Liver (tissue), 3 donors: ENCODE measurements at regions not wholly inside any gene's neighbourhood (a gene's known extent, or its start where the extent isn't known, plus 50 kb on each side); places are given as distances from the start of the nearest gene placed in this dataset.

Experiments
- ATF3 ChIP-seq: IDR thresholded peaks from 2 replicates; pipeline ENCODE4 v1.6.1; 2016; ENCODE audit warnings: antibody characterized with exemption
- CTCF ChIP-seq: fragments of 150-350 bp; IDR thresholded peaks from 2 replicates; pipeline ENCODE4 v1.5.1; 2017; ENCODE audit warnings: improper control_type of control experiment, low read depth, low read length; ENCODE audit not compliant: missing input control
- EGR1 ChIP-seq, 2 donors: IDR thresholded peaks; 2 replicates each; pipeline ENCODE4 v1.6.1; 2016 to 2018; ENCODE audit warnings: antibody characterized with exemption in 2 of 2, low read depth in 2 of 2
- GABPA ChIP-seq, 2 donors: IDR thresholded peaks in 1 of 2; conservative IDR thresholded peaks in 1 of 2; 2 replicates each; pipeline ENCODE4 v1.6.1; 2016; ENCODE audit warnings: antibody characterized with exemption in 2 of 2, mild to moderate bottlenecking in 1 of 2, moderate library complexity in 1 of 2
- HNF4G ChIP-seq: IDR thresholded peaks from 2 replicates; pipeline ENCODE4 v1.6.1; 2016; ENCODE audit warnings: antibody characterized with exemption
- JUND ChIP-seq, 2 donors: IDR thresholded peaks; 2 replicates each; pipeline ENCODE4 v1.6.1; 2016; ENCODE audit warnings: antibody characterized with exemption in 2 of 2
- RAD21 ChIP-seq, 2 donors: IDR thresholded peaks; 2 replicates each; pipeline ENCODE4 v1.6.1; 2016; ENCODE audit warnings: antibody characterized with exemption in 2 of 2, mild to moderate bottlenecking in 2 of 2
- REST ChIP-seq: IDR thresholded peaks from 2 replicates; pipeline ENCODE4 v1.6.1; 2016; ENCODE audit warnings: antibody characterized with exemption, mild to moderate bottlenecking
- SP1 ChIP-seq: IDR thresholded peaks from 2 replicates; pipeline ENCODE4 v1.6.1; 2018; ENCODE audit warnings: antibody characterized with exemption, mild to moderate bottlenecking
- TAF1 ChIP-seq: conservative IDR thresholded peaks from 2 replicates; pipeline ENCODE4 v1.6.1; 2016; ENCODE audit warnings: antibody characterized with exemption, mild to moderate bottlenecking
- YY1 ChIP-seq: IDR thresholded peaks from 2 replicates; pipeline ENCODE4 v1.6.1; 2016; ENCODE audit warnings: antibody characterized with exemption, mild to moderate bottlenecking
- ZBTB33 ChIP-seq: IDR thresholded peaks from 2 replicates; pipeline ENCODE4 v1.6.1; 2016; ENCODE audit warnings: antibody characterized with exemption
- donor health status: healthy.
- donor health status: healthy.

- TF ChIP-seq CTCF: no peak
- TF ChIP-seq RAD21 (IDR thresholded peaks at IDR 0.05): no peak
- no peak for TF ChIP-seq ATF3
- TF ChIP-seq YY1: no peak
- no peak for TF ChIP-seq SP1
- TF ChIP-seq EGR1 (IDR thresholded peaks at IDR 0.05; ENCODE audit: low read depth in 2 of 2): no peak
- no peak for TF ChIP-seq TAF1
- no peak for TF ChIP-seq GABPA (IDR thresholded peaks at IDR 0.05 in 1 of 2, conservative IDR thresholded peaks at IDR 0.05 in 1 of 2)
- TF ChIP-seq HNF4G: no peak
- no peak for TF ChIP-seq ZBTB33
- no peak for TF ChIP-seq JUND (IDR thresholded peaks at IDR 0.05)
- no peak for TF ChIP-seq REST
Observed at GRCh38 chrX:40318801-40319200, 221.0 kb upstream of the BCOR start.
